HCT116 (cell line): ENCODE measurements at regions not wholly inside any gene's neighbourhood (a gene's known extent, or its start where the extent isn't known, plus 50 kb on each side); places are given as distances from the start of the nearest gene placed in this dataset.

Source experiments
- ATAC-seq: fragments of 200-7000 bp; cut with Tn5 transposase; 2 replicates; pipeline ENCODE4 v1.9.1; 2020; ENCODE audit warnings: mild to moderate bottlenecking, moderate library complexity
- BruUV-seq: library from RNA; stranded (reverse); fragments of 400-500 nt; replicated peaks from 2 replicates; lab custom pipeline; 2021; lab: Mats Ljungman, UMichigan
- CTCF ChIA-PET: fragments of 300-600 bp; sonication (Branson Sonifier 250); formaldehyde crosslinking; loops from one replicate; lab custom pipeline; 2021; ENCODE audit warnings: antibody characterized with exemption; lab: Charles Lee
- POLR2A ChIA-PET: fragments of 300-600, 350-600 bp; sonication (Branson Sonifier 250); formaldehyde crosslinking; loops from one replicate; lab custom pipeline; 2021; ENCODE audit warnings: antibody characterized with exemption; lab: Charles Lee
- RAD21 ChIA-PET, 2 experiments: fragments of 300-600 bp; sonication (Branson Sonifier 250); formaldehyde crosslinking; loops; one replicate each; lab custom pipeline; 2023; ENCODE audit warnings: low total read pairs in 2 of 2; ENCODE audit not compliant: uncharacterized antibody in 2 of 2, unreplicated experiment in 2 of 2, low non-redundant PET in 1 of 2; lab: Charles Lee
- DNase-seq: peaks from one replicate; pipeline ENCODE4 v3.0.0-alpha.2; 2010; ENCODE audit warnings: low read depth, low spot score
- H2AFZ ChIP-seq: fragments of 200-600 bp; shearing (Covaris generic), sonication (generic); 2 replicates; pipeline ENCODE4 v1.6.1; 2017; ENCODE audit warnings: low read depth, mixed run types, mixed read lengths, antibody characterized with exemption, low read length; ENCODE audit not compliant: poor library complexity, severe bottlenecking
- H3K27ac ChIP-seq: 2 replicates; pipeline ENCODE4 v1.5.1; 2012; ENCODE audit warnings: low read depth, low read length
- H3K27me3 ChIP-seq: fragments of 200-600 bp; sonication (generic); 2 replicates; pipeline ENCODE4 v1.6.1; 2016; ENCODE audit warnings: mixed run types, low read length, mixed read lengths; ENCODE audit not compliant: insufficient read depth
- H3K36me3 ChIP-seq, 2 experiments: fragments of 200-500 bp in 1 of 2; fragments of 200-600 bp in 1 of 2; sonication (Bioruptor generic) in 1 of 2; sonication (generic) in 1 of 2; 2 replicates each; pipeline versions ENCODE4 v1.5.1 to v1.6.1; 2014 to 2016; ENCODE audit warnings: low read length in 2 of 2, inconsistent platforms in 1 of 2, mixed read lengths in 1 of 2, mixed run types in 1 of 2; ENCODE audit not compliant: insufficient read depth in 2 of 2, control insufficient read depth in 1 of 2
- H3K4me1 ChIP-seq, 2 experiments: fragments of 200-600 bp in 1 of 2; sonication (generic) in 1 of 2; 2 replicates each; pipeline versions ENCODE4 v1.5.1 to v1.6.1; 2012 to 2017; ENCODE audit warnings: low read length in 2 of 2, inconsistent platforms in 1 of 2, mild to moderate bottlenecking in 1 of 2, mixed read lengths in 1 of 2, mixed run types in 1 of 2, moderate library complexity in 1 of 2; ENCODE audit not compliant: insufficient read depth in 2 of 2, control insufficient read depth in 1 of 2
- H3K4me2 ChIP-seq: fragments of 200-600 bp; sonication (generic); 2 replicates; pipeline ENCODE4 v1.6.1; 2017; ENCODE audit warnings: mixed run types, low read length, mixed read lengths
- H3K4me3 ChIP-seq, 2 experiments: fragments of 200-600 bp in 1 of 2; sonication (generic) in 1 of 2; replicated peaks in 1 of 2; 2 replicates each; pipeline ENCODE4 v1.5.1; 2011 to 2016; ENCODE audit warnings: low read length in 2 of 2, control low read depth in 1 of 2, low read depth in 1 of 2, mild to moderate bottlenecking in 1 of 2, mixed read lengths in 1 of 2, mixed run types in 1 of 2
- H3K79me2 ChIP-seq: fragments of 200-600 bp; sonication (generic); 2 replicates; pipeline ENCODE4 v1.6.1; 2017; ENCODE audit warnings: mild to moderate bottlenecking, mixed run types, low read length, moderate library complexity, mixed read lengths; ENCODE audit not compliant: insufficient read depth
- H3K9ac ChIP-seq: fragments of 200-600 bp; sonication (generic); 2 replicates; pipeline ENCODE4 v1.6.1; 2016; ENCODE audit warnings: low read length, mixed read lengths
- H3K9me2 ChIP-seq: fragments of 200-600 bp; sonication (generic), shearing (Covaris generic); 2 replicates; pipeline ENCODE4 v1.6.1; 2017; ENCODE audit warnings: mixed run types, mild to moderate bottlenecking, moderate library complexity; ENCODE audit not compliant: insufficient read depth
- H3K9me3 ChIP-seq, 2 experiments: fragments of 200-500 bp in 1 of 2; fragments of 200-600 bp in 1 of 2; sonication (Bioruptor generic) in 1 of 2; sonication (generic) in 1 of 2; 2 replicates each; pipeline ENCODE4 v1.6.1; 2014 to 2017; ENCODE audit warnings: low read length in 2 of 2, mixed read lengths in 2 of 2, inconsistent platforms in 1 of 2, low read depth in 1 of 2, mild to moderate bottlenecking in 1 of 2, mixed run types in 1 of 2, moderate library complexity in 1 of 2; ENCODE audit not compliant: control insufficient read depth in 1 of 2, insufficient read depth in 1 of 2
- H4K20me1 ChIP-seq: fragments of 200-600 bp; sonication (generic), shearing (Covaris generic); 2 replicates; pipeline ENCODE4 v1.6.1; 2017; ENCODE audit warnings: mixed run types, mild to moderate bottlenecking, moderate library complexity; ENCODE audit not compliant: insufficient read depth
- CBX3 ChIP-seq: IDR thresholded peaks from 2 replicates; pipeline ENCODE4 v1.6.1; 2012; ENCODE audit warnings: low read depth
- CEBPB ChIP-seq: IDR thresholded peaks from 2 replicates; pipeline ENCODE4 v1.6.1; 2012; ENCODE audit warnings: low read depth
- CTCF ChIP-seq, 3 experiments: fragments of 200-600 bp in 1 of 3; sonication (generic) in 1 of 3; IDR thresholded peaks in 2 of 3; conservative IDR thresholded peaks in 1 of 3; 2 replicates each; pipeline ENCODE4 v1.5.1; 2012 to 2017; ENCODE audit warnings: low read depth in 2 of 3, low read length in 2 of 3, antibody characterized with exemption in 1 of 3, borderline replicate concordance in 1 of 3, control low read depth in 1 of 3, mild to moderate bottlenecking in 1 of 3, mixed read lengths in 1 of 3, mixed run types in 1 of 3, moderate library complexity in 1 of 3; ENCODE audit not compliant: insufficient read depth in 1 of 3
- ELF1 ChIP-seq: IDR thresholded peaks from 2 replicates; pipeline ENCODE4 v1.6.1; 2012; ENCODE audit warnings: low read depth, borderline replicate concordance
- EZH2phosphoT487 ChIP-seq: fragments of 200-600 bp; IDR thresholded peaks from 2 replicates; pipeline ENCODE4 v1.6.1; 2018; ENCODE audit warnings: antibody characterized with exemption, borderline replicate concordance
- FOSL1 ChIP-seq: IDR thresholded peaks from 2 replicates; pipeline ENCODE4 v1.6.1; 2012; ENCODE audit warnings: low read depth
- JUND ChIP-seq: IDR thresholded peaks from 2 replicates; pipeline ENCODE4 v1.6.1; 2012
- MAX ChIP-seq: IDR thresholded peaks from 2 replicates; pipeline ENCODE4 v1.6.1; 2012
- POLR2A ChIP-seq: IDR thresholded peaks from 2 replicates; pipeline ENCODE4 v1.7.0; 2011; ENCODE audit warnings: borderline replicate concordance; ENCODE audit not compliant: insufficient read depth, insufficient read length; ENCODE audit errors: extremely low read depth
- RAD21 ChIP-seq: IDR thresholded peaks from 2 replicates; pipeline ENCODE4 v1.6.1; 2012; ENCODE audit warnings: low read depth, mild to moderate bottlenecking
- REST ChIP-seq: IDR thresholded peaks from 2 replicates; pipeline ENCODE4 v1.6.1; 2012; ENCODE audit warnings: low read depth
- SIN3A ChIP-seq: IDR thresholded peaks from 2 replicates; pipeline ENCODE4 v1.6.1; 2012; ENCODE audit warnings: low read depth
- SRF ChIP-seq: IDR thresholded peaks from 2 replicates; pipeline ENCODE4 v1.6.1; 2012; ENCODE audit warnings: low read depth
- TCF7L2 ChIP-seq: IDR thresholded peaks from 2 replicates; pipeline ENCODE4 v1.7.0; 2011; ENCODE audit warnings: borderline replicate concordance, inconsistent platforms; ENCODE audit not compliant: insufficient read depth, insufficient read length; ENCODE audit errors: extremely low read depth
- YY1 ChIP-seq: IDR thresholded peaks from 2 replicates; pipeline ENCODE4 v1.6.1; 2011; ENCODE audit warnings: low read length, low read depth, moderate library complexity, mild to moderate bottlenecking; ENCODE audit not compliant: insufficient replicate concordance; ENCODE audit errors: extremely low read depth
- ZFX ChIP-seq: fragments of 450-650 bp; IDR thresholded peaks from 2 replicates; pipeline ENCODE4 v1.6.1; 2017
- ZNF274 ChIP-seq: fragments of 200-500 bp; sonication (Bioruptor generic); IDR thresholded peaks from 2 replicates; pipeline ENCODE4 v1.6.1; 2014; ENCODE audit warnings: mild to moderate bottlenecking, low read depth, low read length, inconsistent platforms
- intact Hi-C: fragments of 100-400 bp; cut with micrococcal nuclease; formaldehyde crosslinking; loops from 2 replicates; pipeline ENCODE4 v1.10.0; 2022

GRCh38 chr6:11327961-11328360, 95.5 kb upstream of the NEDD9 start:
- RAD21 ChIA-PET: no interaction called here
- DNase-seq (no peak), ATAC-seq (no peak)
- no peak overlapping the region for H3K27ac ChIP-seq
- H3K36me3 ChIP-seq: no peaks in the 10 kb centered on the region
- H3K27me3 ChIP-seq: no peaks in the 10 kb centered on the region
- H3K79me2 ChIP-seq: no peaks in the 10 kb centered on the region
- H4K20me1 ChIP-seq: no peaks in the 10 kb centered on the region
- H3K4me2 ChIP-seq: no peak overlapping the region
- TF ChIP-seq EZH2phosphoT487 (no peak), JUND (no peak), ZNF274 (no peak), RAD21 (no peak), ELF1 (no peak), YY1 (no peak), ZFX (no peak), CEBPB (no peak), TCF7L2 (no peak), CBX3 (no peak), FOSL1 (no peak), MAX (no peak), POLR2A (no peak), SRF (no peak), SIN3A (no peak), REST (no peak), CTCF (IDR thresholded peaks at IDR 0.05 in 2 of 3, conservative IDR thresholded peaks at IDR 0.05 in 1 of 3; ENCODE audit: borderline replicate concordance in 1 of 3, insufficient read depth in 1 of 3, low read depth in 2 of 3, low read length in 2 of 3) (no peak)
- intact Hi-C loops: no loop called here
- CTCF ChIA-PET: no interaction called here
- no peaks in the 10 kb centered on the region for H3K4me1 ChIP-seq
- BruUV-seq: no TSS peak
- no peaks in the 10 kb centered on the region for H3K9me2 ChIP-seq
- H2AFZ ChIP-seq: no peak overlapping the region
- POLR2A ChIA-PET: no interaction called here
- H3K9me3 ChIP-seq: no peaks in the 10 kb centered on the region
- H3K4me3 ChIP-seq: no peak overlapping the region
- no peak overlapping the region for H3K9ac ChIP-seq
